ENCODE measurements at regions not wholly inside any gene's neighbourhood (a gene's known extent, or its start where the extent isn't known, plus 50 kb on each side); places are given as distances from the start of the nearest gene placed in this dataset.

GRCh38 chr20:34163307-34163706 lies 51.3 kb upstream of the EIF2S2 start:
- DNase-seq = no peak

- DNase-seq = no peak
Measured at GRCh38 chr20:34164381-34164984, 52.4 kb upstream of the EIF2S2 start.

- DNase-seq = no peak
Measured at GRCh38 chr20:34165018-34165619, 53.1 kb upstream of the EIF2S2 start.

GRCh38 chr20:34171640-34172039 lies 59.6 kb upstream of the EIF2S2 start:
- DNase-seq = no peak

GRCh38 chr20:34172926-34173325 lies 60.9 kb upstream of the EIF2S2 start:
- no peak for DNase-seq

GRCh38 chr20:34175079-34175478 lies 63.0 kb upstream of the EIF2S2 start:
- no peak for DNase-seq

GRCh38 chr20:34175879-34176278 lies 63.8 kb upstream of the EIF2S2 start:
- no peak for DNase-seq

GRCh38 chr20:34177052-34177451 lies 64.2 kb upstream of the ASIP start:
- no peak for DNase-seq

- DNase-seq = no peak
Measured at GRCh38 chr20:34179637-34180360, 61.4 kb upstream of the ASIP start.

GRCh38 chr20:34180460-34181120 lies 60.6 kb upstream of the ASIP start:
- no peak for DNase-seq

- no peak for DNase-seq
Measured at GRCh38 chr20:34181484-34181883, 59.7 kb upstream of the ASIP start.

- no peak for DNase-seq
Measured at GRCh38 chr20:34185766-34186620, 55.2 kb upstream of the ASIP start.

GRCh38 chr20:34189572-34190163 lies 51.6 kb upstream of the ASIP start:
- DNase-seq = no peak

- DNase-seq = no peak
Measured at GRCh38 chr20:34190262-34190661, 51.0 kb upstream of the ASIP start.

GRCh38 chr20:34190679-34191090 lies 50.5 kb upstream of the ASIP start:
- DNase-seq = peak; percentile 19

All from CD4-positive, alpha-beta T cell treated with Interleukin-12 subunit alpha and Interleukin-12 subunit beta, for 1 hour (primary cell).